ENCODE measurements at regions not wholly inside any gene's neighbourhood (a gene's known extent, or its start where the extent isn't known, plus 50 kb on each side); places are given as distances from the start of the nearest gene placed in this dataset.
"Not testable (repeated sequence)": the region's sequence is repeated elsewhere in the genome, so short reads cannot be mapped to it uniquely, and the experiment has no call there.

DNA sequence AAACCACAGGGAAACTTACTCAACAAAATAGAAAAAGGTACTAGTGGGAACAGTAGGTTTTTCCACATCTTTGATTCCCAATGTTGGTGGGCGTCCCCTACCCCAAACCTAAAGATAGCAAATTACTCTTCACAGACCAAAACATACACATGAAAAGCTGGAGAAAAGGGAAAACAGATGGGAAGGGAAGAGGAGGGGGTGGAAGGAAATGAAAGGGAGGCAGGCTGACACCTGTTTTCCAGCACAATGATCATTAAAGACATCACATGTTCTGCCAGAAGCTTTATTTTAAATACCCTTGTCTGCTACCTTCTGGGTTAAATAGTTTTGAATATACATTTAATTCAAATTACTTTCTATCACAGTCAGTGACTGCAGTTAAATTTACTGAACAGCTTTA is 1617.9 kb upstream of the SEL1L start:
- DNase-seq = no peak

DNA sequence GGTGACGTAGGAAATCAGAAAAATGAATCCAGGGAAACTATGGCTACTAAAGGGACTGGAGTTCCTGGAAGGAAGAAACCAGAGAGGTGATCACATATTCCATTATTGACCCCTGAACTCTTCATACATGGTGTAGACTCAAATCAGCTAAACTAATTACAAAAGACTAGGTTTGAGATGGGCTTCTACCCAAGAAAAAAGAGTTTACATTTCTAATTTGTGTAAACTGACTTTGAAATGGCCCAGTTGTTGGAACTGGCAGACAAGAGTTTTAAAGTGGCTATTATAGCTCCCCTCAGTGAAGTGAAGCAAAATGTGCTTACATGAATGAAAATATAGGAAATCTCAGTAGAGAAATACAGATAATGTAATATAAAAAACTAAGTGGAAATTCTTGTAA is 1619.4 kb upstream of the SEL1L start:
- no peak for DNase-seq

DNA sequence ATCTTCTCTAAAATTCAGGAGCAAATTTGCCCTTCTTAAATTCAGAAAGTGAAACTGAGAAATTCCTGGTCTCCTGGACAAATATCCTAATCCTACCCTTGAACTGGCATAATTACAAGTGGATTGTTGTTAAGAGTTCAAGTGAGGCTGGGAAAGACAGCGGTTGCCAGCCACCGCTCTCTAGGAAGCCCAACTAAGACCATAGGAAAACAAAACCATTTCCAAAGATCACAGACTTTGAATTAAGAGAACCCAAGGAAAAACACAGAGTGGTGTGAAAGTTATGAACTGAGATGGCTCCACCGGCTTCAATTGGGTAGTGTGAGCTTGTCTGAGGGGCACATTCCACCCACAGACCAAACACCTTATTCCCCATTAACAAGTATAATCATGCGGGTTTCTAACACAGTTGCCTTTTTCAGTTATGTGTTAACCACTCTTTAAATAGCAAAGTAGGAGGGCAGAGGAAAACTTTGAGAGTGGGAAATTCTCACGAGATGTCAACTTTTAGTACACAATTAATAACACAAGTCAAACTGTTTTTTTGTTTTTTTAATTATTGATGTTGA is 1628.8 kb upstream of the SEL1L start:
- no peak for DNase-seq

DNA sequence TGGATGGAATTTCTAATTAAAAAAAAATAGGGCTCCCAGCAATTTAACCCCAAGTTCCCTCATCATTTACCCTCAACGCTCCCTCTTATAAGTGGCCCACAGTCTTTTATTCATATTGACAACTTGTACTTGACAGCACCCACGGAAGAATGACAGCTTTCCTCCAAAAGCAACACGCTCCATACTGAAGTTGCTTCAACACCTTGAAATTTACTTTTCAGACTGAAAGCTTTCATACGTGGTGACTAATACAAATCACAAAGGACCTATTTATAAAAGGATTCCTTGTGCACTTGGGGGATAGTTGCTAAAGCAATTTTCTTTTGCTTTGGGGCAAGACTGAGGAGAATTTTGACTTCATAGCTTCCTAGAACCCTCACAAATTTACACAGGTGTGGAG is 1629.4 kb upstream of the SEL1L start:
- DNase-seq = no peak

DNA sequence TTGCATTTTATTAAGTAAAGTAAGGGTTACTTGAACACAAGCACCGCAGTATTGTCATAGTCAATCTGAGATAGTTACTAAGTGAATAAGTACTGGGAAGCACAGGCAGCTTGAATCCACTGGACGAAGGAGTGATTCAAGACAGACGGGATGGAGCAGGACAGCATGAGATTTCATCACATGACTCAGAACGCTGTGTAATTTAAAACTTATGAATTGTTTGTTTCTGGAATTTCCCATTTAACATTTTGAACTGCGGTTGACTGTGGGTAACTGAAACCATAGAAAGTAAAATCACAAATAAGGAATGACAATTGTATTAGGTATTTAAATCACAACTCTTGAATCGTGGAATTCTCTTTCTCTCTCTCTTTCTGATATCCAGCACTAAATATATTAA is 1630.4 kb upstream of the SEL1L start:
- DNase-seq = no peak

DNA sequence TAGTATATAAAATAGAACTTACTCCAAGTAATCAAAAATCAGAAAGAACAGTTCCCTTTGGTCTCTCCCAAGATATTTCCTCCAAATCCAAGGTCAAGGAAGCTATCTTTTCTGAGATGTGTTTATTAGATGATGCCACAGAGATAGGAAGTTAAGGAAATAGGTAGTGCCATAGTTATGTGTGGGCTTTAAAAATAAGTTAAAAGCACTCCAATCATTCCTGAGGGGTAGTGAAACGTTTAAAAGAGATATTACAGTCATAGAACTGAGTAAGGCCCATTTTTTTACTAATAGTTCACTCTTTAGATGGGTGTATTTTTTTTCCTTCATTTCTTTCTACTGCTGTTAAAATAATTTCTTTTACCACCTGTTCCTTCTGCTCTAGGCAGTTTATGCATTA is 1630.9 kb upstream of the SEL1L start:
- DNase-seq = no peak

DNA sequence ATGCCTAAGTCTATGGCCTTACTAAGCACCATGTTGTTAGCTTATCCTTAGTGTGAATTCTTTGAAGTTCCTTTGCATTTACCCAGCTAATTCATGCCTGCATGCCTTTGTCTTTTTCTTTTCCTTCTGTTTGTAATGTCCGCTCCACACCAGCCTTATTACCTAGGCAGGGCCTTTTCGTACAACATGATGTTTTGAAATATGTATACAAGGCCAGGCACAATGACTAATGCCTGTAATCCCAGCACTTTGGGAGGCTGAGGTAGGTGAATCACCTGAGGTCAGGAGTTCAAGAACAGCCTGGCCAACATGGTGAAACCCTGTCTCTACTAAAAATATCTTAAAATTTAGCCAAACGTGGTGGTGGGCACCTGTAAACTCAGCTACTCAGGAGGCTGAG is 1636.5 kb upstream of the SEL1L start:
- no peak for DNase-seq

DNA sequence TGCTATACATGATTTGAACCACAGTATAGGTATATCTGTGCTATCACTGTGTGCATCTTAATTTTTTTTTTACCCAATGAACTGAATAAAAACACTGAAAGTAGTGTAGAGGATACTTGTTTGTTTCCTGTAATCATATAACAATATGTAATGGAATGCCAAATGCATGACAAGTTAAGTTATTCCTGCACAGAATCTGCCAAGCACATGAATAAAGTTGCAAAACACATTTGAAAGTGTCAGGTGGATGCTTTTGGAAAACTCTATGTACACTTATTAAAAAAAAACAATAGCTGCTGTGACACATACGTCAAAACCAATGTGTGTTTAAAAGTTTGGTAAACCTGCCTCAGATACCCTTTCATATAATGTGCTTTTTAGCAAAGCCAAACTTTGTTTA is 1638.1 kb upstream of the SEL1L start:
- DNase-seq = no peak

DNA sequence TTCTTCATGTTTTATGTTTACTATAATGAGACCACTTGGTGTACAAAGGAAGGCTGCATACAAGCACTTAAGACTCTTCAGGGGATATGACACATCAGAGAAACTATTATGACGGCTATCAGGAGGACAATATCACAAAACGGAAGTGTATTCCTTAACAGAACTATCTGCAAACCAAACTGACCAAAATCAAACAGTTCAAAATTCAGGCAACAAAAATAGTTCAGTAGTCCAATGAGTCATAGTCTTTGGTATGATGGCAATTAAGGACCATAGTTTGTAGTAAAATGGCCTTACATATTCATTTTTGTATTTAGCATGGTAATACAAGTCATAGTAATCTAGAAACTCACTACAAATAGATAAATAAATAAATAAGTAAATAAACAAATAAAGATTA is 1638.7 kb upstream of the SEL1L start:
- no peak for DNase-seq

DNA sequence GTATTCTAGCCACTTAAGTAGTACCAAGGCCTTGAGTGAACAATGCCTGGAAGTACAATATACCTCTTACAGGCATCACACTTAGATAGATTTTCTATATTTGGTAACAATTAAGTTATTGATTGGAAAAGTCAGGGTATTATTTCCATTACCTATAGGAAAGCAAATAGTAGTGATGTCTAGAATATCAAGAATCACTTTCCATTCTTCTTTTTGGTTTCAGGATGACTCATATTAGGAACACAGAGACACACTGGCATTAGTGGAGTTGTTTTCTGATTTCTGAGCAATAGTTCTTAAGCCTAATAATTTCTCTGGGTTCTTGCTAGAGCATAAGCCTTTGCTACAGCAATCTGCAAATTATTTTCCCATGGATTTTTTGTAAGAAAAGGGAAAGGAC is 1640.0 kb upstream of the SEL1L start:
- no peak for DNase-seq

DNA sequence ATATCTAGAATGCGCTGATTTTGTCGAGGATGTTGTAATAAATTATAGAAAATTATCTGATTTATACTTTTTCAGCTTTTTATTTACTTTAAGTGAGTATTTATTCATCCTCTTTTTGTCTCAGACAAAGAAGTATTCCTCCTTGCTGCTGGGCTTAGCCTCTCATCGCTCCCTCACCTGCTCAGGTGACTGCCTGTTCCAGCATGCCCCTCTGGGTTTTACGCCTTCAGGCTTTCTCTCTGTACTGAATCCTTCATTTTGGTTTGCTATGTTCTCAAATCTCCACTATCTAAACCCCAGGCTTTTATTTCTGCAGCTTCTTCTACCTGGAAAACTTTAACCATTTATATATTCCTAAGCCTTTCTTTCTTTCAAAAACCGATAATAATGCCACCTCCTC is 1650.9 kb upstream of the SEL1L start:
- DNase-seq = no peak

DNA sequence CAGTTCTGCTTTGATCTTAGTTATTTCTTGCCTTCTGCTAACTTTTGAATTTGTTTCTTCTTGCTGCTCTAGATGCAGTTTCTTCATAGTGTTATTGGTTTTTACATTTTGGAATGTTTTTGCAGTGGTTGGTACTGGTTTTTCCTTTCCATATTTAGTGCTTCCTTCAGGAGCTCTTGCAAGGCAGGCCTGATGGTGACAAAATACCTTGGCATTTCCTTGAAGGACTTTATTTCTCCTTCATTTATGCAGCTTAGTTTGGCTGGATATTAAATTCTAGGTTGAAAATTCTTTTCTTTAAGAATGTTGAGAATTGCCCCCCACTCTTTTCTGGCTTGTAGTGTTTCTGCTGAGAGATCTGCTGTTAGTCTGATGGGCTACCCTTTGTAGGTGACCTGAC is 1654.7 kb upstream of the SEL1L start:
- DNase-seq = not testable (repeated sequence)

DNA sequence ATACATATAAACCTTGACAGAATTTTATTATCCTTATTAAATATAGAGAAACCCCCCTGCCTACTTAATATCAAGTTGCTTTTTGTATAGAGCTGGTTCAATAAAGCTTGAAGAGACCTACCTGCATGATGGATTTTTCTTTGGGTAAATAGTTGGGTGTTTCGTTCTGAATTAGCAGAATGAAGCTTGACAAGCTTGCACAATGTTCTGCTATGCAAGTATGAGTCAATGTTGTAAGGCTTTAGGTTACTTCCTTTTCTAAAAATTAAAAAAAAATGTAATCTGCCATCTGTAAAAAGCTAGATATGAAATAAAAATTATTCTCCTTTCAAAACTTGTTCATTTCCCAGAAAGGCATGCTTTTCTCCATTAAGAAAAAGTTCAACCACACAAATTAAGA is 1662.6 kb upstream of the SEL1L start:
- no peak for DNase-seq

DNA sequence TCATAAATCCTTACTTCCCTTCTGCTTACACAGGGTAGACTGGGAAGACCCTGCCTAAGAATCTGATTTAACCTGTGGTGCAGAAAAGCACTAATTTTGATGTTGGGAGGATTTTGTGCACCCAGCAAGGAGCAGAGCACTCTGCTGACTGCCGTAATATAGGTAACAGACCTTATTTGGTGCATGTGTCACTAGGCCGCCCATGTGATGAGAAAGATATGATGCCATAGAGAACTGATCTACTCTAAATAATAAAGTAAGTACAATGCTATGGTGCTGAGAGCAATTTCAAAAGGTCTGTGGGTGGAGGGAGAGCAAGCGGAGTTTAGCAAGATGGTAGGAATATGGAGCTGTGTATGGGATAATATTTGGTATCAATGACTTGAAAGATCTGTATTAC is 1663.6 kb upstream of the SEL1L start:
- DNase-seq = no peak

DNA sequence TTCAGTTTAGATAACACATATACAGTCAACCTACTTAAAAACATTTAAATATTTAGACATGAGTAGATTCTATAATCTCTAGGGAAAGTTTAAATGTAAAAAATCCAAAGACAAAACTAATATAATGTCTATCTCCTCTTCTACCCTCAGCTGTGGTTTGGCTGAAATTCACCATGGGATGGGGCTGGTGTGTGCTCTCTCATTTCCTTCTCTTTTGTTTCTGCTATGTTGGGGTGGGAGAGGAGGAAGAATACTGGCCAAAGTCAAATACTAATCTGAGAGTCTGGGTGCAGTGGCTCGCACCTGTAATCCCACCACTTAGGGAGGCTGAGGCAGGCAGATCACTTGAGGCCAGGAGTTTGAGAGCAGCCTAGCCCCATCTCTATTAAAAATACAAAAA is 1673.9 kb upstream of the SEL1L start:
- DNase-seq = no peak

DNA sequence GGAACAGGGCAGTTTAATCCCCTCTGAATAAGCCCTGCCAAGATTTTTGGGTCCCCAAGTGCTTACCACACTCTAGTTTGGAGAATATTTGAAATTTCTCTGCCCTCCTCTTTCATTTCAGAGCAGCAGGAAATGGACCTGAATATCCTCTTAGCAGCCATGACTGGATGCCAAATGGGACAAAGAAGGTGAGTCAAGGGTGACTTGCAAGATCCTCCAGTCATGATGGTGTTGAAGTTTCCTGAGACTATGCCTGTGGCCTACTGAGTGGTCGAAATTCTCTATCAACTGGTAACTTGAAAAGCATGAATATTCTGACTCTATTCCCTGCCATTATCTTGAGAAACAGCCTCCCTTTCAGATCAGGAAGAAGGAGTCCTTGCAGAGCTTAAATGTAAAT is 1674.7 kb upstream of the SEL1L start:
- DNase-seq = no peak

DNA sequence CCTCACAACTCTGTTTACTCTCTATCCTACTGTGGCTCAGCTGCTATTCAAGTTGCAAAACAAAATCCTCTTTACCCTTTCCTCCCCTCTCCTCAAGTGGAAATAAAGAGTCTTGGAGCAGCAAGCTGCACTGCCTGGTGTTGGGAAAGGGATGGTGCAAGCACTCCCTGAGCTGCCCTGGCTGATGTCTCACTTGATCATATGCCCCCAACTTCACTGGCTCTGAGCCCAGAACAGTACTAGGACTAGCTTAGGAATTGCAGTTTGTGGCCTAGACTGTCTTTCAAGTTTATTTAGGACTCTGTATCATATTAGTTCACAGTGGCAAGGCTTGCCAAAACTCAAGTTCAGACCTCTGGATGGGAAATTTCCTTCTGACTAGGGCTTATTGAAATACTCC is 1683.8 kb upstream of the SEL1L start:
- DNase-seq = no peak

DNA sequence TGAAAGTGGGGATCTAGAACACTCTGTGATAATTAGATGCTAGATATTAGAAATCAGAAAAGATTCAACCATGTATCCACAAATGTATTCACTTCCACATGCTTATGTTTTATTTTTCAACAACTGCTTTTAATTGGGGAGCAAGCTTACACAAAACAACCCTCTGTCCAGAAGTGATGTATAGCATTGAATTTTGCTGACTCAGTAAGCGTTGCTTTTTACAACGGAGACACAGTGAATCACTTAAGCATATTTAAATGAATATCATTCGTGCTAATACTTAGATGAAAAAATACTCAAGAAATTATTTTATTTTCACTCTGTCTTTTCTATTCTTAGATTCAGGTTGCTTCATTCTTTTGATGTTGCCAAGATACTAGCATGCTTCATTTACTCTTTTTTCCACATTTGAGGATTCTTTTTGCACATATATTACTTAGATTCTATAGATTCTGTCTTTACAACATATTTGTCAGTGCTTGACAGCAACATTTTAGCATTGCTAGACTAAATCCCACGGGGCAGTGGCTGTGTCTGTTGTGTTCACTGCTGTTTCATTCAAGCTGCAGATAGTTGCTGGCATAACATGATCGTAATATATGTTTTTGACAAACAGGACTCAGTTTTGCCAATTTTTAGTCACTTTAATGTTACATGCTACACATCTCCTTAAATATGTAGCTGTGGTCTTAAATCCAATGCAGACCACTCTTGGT is 1714.4 kb upstream of the SEL1L start:
- no peak for DNase-seq

DNA sequence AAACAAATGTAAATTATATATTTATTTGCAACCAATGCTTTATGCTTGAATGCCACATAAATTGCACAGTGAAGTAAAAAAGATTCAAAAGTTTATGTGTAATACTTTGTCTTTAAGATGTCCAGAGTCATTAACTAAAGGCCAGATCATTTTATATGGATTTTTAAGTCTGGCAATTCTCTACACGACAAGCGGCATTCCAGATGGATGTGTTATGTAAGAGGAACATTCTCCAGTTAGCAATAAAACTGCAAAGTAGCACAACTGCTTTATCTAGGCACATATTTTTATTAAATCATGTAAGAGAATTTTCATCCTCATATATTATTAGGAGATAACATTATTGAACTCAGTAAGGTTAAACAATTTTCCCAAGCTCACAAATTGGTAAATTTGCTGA is 1717.7 kb upstream of the SEL1L start:
- DNase-seq = no peak

DNA sequence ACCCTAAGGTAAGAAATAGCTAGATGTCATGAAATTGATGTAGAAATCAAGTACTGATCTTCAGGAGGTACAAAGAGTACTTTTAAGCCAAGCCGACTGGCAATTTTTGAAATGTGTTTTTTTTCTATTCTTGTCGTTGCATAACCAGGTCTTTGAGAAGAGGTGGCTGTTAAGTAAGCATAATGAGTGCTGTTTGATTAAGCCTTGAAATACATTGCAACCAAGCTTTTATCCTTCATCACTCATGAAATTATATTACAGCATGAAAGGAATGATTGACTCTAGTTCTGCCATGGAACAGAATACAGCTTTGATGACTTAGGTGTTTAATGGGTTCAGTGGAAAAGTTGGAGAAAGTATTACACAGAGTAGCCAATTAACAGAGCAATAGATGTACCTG is 1720.2 kb upstream of the SEL1L start:
- no peak for DNase-seq

DNA sequence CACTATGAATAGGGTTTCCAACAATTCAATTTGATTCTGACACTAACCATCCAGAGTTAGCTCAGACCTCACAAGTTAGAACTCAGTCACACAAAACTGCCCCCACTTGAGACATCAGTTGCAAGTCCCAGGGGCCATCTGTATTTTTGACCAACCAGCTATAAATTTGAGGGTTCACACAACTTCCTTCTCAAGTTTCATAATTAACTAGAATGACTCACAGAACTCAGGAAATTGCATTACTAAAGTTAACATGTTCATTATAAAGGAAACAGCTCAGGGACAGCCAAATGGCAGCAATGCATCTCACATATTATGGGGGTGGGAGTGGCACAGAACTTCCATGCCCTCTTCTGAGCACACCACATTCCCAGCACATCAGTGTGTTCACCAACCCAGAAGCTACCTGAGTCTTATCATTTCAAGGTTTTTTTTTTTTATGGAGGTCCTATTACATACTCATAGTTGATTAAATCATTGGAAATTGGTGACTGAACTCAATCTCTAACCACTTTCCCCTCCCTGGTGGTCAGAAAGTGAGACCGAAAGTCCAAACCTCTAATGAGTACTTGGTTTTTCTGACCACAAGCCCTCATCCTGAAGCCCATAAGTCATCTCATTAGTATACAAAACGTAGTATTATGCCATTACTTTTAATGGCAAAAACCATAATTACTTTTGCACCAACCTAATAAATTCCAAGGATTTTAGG is 1721.5 kb upstream of the SEL1L start:
- no peak for DNase-seq

DNA sequence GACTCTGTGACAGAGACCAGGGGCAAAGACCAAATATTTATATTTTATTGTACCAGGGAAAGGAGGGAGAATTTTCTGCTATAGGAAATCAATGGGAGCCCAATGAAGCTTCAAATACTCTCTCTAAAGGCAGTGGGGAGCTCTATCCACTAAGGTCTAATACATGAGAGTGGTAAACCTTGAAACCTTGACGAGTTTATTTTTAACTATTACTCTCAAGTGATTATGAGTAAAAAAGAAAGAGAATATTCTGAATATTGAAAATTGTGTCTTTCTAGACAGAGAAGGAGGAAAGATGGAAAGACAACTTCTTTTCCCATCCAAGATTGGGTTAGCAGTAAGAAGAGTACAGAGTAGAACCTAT is 1722.1 kb upstream of the SEL1L start:
- no peak for DNase-seq

DNA sequence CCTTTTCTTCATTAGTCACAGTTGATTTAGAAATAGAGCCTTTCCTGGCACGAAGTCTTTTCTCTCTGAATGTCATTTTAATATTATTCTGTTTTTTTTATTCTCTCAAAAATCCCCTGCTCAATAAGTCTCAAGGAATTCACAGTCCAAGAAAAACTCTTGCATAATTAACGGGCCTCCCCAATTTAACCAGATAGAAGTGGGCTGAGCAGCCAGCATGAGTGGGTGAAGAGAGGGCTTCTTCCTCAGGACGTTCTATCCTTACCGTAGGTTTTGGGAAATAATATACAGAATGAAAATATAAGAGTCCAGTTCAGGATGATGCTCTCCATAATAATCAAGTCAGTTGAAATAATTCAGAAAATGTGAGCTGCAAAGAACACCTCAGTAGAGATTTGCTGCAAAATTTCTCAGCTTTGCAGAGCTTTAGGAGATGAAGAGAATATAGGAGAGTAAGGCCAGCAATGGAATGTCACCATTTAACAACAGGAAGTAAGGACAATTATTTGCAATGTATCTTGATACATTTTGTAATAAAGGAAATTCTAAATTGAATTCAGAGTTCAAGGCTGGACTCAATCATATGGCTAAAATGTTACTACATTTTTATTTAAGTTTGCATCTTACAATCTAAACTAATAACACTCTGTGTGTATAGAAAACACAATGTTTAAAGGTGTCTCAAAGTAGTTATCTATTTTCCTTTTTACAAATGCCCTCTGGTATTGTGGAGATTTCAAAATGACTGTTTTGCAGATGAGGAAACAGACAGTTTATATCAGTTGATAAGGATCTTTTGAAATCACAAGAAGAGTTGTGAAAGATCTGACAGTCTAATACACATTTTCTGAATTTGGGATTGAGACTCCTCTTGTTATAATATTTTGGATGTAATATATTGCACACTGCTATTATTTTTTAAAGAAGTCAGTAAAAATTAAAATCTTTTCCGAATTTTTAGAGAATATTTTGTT is 1724.1 kb upstream of the SEL1L start:
- no peak for DNase-seq

DNA sequence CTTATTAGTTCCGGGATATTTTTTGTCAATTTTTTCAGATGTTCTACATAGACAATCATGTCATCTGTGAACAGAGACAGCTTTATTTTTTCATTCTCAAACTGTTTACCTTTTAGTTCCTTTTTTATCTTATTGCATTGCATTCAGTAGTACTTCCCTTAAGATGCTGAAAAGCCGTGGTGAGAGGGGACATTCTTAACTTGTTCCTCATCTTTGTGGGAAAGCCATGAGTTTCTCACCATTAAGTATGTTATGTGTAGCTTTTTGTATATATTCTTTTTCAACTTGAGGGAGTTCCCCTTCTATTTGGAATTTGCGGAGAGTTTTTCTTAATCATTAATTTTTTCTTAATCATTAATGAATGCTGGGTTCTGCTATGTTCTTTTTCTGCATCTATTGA is 1727.1 kb upstream of the SEL1L start:
- DNase-seq = no peak
